HepG2 (cell line): ENCODE measurements at regions not wholly inside any gene's neighbourhood (a gene's known extent, or its start where the extent isn't known, plus 50 kb on each side); places are given as distances from the start of the nearest gene placed in this dataset.

Source experiments
- FOXA3 ChIP-seq: IDR thresholded peaks from 2 replicates; pipeline ENCODE4 v1.6.1; 2016; ENCODE audit warnings: missing genetic modification reagents, missing compliant biosample characterization
- POLR2AphosphoS5 ChIP-seq: IDR thresholded peaks from 2 replicates; pipeline ENCODE4 v1.6.1; 2012; ENCODE audit warnings: low read depth, low read length
- TEAD2 ChIP-seq: sonication (generic); formaldehyde crosslinking; IDR thresholded peaks from 2 replicates; pipeline ENCODE4 v1.9.0; 2021; ENCODE audit warnings: missing genetic modification reagents
- TF ChIP-seq, protein P1 (sequence below): IDR thresholded peaks from 2 replicates; pipeline ENCODE4 v1.6.1; 2016; ENCODE audit warnings: low read depth, missing genetic modification reagents, missing compliant biosample characterization
- TF ChIP-seq, protein P2 (sequence below): sonication (generic); formaldehyde crosslinking; IDR thresholded peaks from 2 replicates; pipeline ENCODE4 v1.5.0; 2020; ENCODE audit warnings: mild to moderate bottlenecking, missing genetic modification reagents, moderate library complexity
- TF ChIP-seq, protein P3 (sequence below): sonication (generic); formaldehyde crosslinking; IDR thresholded peaks from 2 replicates; pipeline ENCODE4 v1.4.0; 2020; ENCODE audit warnings: mild to moderate bottlenecking, missing genetic modification reagents, borderline replicate concordance

GRCh38 chr11:127474766-127475165, 474.2 kb upstream of the KIRREL3 start:
- TF ChIP-seq FOXA3 (CRISPR knock-in tag) (no peak), TEAD2 (no peak), POLR2AphosphoS5 (no peak)
- TF ChIP-seq, protein P1, sequence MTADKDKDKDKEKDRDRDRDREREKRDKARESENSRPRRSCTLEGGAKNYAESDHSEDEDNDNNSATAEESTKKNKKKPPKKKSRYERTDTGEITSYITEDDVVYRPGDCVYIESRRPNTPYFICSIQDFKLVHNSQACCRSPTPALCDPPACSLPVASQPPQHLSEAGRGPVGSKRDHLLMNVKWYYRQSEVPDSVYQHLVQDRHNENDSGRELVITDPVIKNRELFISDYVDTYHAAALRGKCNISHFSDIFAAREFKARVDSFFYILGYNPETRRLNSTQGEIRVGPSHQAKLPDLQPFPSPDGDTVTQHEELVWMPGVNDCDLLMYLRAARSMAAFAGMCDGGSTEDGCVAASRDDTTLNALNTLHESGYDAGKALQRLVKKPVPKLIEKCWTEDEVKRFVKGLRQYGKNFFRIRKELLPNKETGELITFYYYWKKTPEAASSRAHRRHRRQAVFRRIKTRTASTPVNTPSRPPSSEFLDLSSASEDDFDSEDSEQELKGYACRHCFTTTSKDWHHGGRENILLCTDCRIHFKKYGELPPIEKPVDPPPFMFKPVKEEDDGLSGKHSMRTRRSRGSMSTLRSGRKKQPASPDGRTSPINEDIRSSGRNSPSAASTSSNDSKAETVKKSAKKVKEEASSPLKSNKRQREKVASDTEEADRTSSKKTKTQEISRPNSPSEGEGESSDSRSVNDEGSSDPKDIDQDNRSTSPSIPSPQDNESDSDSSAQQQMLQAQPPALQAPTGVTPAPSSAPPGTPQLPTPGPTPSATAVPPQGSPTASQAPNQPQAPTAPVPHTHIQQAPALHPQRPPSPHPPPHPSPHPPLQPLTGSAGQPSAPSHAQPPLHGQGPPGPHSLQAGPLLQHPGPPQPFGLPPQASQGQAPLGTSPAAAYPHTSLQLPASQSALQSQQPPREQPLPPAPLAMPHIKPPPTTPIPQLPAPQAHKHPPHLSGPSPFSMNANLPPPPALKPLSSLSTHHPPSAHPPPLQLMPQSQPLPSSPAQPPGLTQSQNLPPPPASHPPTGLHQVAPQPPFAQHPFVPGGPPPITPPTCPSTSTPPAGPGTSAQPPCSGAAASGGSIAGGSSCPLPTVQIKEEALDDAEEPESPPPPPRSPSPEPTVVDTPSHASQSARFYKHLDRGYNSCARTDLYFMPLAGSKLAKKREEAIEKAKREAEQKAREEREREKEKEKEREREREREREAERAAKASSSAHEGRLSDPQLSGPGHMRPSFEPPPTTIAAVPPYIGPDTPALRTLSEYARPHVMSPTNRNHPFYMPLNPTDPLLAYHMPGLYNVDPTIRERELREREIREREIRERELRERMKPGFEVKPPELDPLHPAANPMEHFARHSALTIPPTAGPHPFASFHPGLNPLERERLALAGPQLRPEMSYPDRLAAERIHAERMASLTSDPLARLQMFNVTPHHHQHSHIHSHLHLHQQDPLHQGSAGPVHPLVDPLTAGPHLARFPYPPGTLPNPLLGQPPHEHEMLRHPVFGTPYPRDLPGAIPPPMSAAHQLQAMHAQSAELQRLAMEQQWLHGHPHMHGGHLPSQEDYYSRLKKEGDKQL: no peak
- TF ChIP-seq, protein P2, sequence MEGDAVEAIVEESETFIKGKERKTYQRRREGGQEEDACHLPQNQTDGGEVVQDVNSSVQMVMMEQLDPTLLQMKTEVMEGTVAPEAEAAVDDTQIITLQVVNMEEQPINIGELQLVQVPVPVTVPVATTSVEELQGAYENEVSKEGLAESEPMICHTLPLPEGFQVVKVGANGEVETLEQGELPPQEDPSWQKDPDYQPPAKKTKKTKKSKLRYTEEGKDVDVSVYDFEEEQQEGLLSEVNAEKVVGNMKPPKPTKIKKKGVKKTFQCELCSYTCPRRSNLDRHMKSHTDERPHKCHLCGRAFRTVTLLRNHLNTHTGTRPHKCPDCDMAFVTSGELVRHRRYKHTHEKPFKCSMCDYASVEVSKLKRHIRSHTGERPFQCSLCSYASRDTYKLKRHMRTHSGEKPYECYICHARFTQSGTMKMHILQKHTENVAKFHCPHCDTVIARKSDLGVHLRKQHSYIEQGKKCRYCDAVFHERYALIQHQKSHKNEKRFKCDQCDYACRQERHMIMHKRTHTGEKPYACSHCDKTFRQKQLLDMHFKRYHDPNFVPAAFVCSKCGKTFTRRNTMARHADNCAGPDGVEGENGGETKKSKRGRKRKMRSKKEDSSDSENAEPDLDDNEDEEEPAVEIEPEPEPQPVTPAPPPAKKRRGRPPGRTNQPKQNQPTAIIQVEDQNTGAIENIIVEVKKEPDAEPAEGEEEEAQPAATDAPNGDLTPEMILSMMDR (CRISPR knock-in tag): no peak
- TF ChIP-seq, protein P3, sequence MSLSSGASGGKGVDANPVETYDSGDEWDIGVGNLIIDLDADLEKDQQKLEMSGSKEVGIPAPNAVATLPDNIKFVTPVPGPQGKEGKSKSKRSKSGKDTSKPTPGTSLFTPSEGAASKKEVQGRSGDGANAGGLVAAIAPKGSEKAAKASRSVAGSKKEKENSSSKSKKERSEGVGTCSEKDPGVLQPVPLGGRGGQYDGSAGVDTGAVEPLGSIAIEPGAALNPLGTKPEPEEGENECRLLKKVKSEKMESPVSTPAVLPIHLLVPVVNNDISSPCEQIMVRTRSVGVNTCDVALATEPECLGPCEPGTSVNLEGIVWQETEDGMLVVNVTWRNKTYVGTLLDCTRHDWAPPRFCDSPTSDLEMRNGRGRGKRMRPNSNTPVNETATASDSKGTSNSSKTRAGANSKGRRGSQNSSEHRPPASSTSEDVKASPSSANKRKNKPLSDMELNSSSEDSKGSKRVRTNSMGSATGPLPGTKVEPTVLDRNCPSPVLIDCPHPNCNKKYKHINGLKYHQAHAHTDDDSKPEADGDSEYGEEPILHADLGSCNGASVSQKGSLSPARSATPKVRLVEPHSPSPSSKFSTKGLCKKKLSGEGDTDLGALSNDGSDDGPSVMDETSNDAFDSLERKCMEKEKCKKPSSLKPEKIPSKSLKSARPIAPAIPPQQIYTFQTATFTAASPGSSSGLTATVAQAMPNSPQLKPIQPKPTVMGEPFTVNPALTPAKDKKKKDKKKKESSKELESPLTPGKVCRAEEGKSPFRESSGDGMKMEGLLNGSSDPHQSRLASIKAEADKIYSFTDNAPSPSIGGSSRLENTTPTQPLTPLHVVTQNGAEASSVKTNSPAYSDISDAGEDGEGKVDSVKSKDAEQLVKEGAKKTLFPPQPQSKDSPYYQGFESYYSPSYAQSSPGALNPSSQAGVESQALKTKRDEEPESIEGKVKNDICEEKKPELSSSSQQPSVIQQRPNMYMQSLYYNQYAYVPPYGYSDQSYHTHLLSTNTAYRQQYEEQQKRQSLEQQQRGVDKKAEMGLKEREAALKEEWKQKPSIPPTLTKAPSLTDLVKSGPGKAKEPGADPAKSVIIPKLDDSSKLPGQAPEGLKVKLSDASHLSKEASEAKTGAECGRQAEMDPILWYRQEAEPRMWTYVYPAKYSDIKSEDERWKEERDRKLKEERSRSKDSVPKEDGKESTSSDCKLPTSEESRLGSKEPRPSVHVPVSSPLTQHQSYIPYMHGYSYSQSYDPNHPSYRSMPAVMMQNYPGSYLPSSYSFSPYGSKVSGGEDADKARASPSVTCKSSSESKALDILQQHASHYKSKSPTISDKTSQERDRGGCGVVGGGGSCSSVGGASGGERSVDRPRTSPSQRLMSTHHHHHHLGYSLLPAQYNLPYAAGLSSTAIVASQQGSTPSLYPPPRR (CRISPR knock-in tag): no peak
